Endodermal cell (in vitro differentiated cells): ENCODE measurements at regions not wholly inside any gene's neighbourhood (a gene's known extent, or its start where the extent isn't known, plus 50 kb on each side); places are given as distances from the start of the nearest gene placed in this dataset.

Experiments used
- DNase-seq: peaks from one replicate; pipeline ENCODE4 v3.0.0-alpha.2; 2017
- H3K27ac ChIP-seq: 2 replicates; pipeline ENCODE4 v1.5.1; 2013; ENCODE audit warnings: mild to moderate bottlenecking, low read depth, low read length, moderate library complexity
- H3K27me3 ChIP-seq: 2 replicates; pipeline ENCODE4 v1.6.1; 2013; ENCODE audit warnings: mild to moderate bottlenecking, low read length, moderate library complexity; ENCODE audit not compliant: insufficient read depth, control insufficient read depth, poor library complexity, severe bottlenecking
- H3K36me3 ChIP-seq: 2 replicates; pipeline ENCODE4 v1.7.0; 2013; ENCODE audit warnings: mild to moderate bottlenecking, low read length, moderate library complexity; ENCODE audit not compliant: control insufficient read depth, insufficient read depth
- H3K4me1 ChIP-seq: one replicate; pipeline ENCODE4 v1.7.0; 2013; ENCODE audit warnings: low read length; ENCODE audit not compliant: control insufficient read depth, insufficient read depth
- H3K4me3 ChIP-seq: 2 replicates; pipeline ENCODE4 v1.5.1; 2013; ENCODE audit warnings: mild to moderate bottlenecking, low read length, moderate library complexity
- H3K9ac ChIP-seq: 2 replicates; pipeline ENCODE4 v1.6.1; 2013; ENCODE audit warnings: mild to moderate bottlenecking, low read length, moderate library complexity; ENCODE audit not compliant: poor library complexity, severe bottlenecking; ENCODE audit errors: extremely low read depth
- H3K9me3 ChIP-seq: 2 replicates; pipeline ENCODE4 v1.6.1; 2013; ENCODE audit warnings: mild to moderate bottlenecking, low read length, moderate library complexity; ENCODE audit not compliant: control insufficient read depth
- H3K27ac Mint-ChIP-seq: 2 replicates; pipeline ENCODE4 v1.8.0; 2020; ENCODE audit warnings: mixed read lengths
- H3K27me3 Mint-ChIP-seq: 2 replicates; pipeline ENCODE4 v1.8.0; 2021; ENCODE audit warnings: mild to moderate bottlenecking, mixed read lengths; ENCODE audit not compliant: insufficient read depth
- H3K36me3 Mint-ChIP-seq: 2 replicates; pipeline ENCODE4 v1.8.0; 2020; ENCODE audit warnings: low read depth, mixed read lengths
- H3K4me1 Mint-ChIP-seq: 2 replicates; pipeline ENCODE4 v1.8.0; 2020; ENCODE audit warnings: mixed read lengths
- H3K4me3 Mint-ChIP-seq: 2 replicates; pipeline ENCODE4 v1.8.0; 2020; ENCODE audit warnings: mild to moderate bottlenecking, moderate library complexity, mixed read lengths
- H3K9me3 Mint-ChIP-seq: 2 replicates; pipeline ENCODE4 v1.8.0; 2020; ENCODE audit warnings: mild to moderate bottlenecking, mixed read lengths
- CTCF ChIP-seq: fragments of 200-600 bp; sonication (generic); conservative IDR thresholded peaks from 2 replicates; pipeline ENCODE4 v1.5.0; 2021; ENCODE audit warnings: antibody characterized with exemption, mild to moderate bottlenecking
- WGBS, 2 experiments: methylation state at CpG; one replicate each; pipeline versions ENCODE4 v1.1.5 to v1.1.7; 2013; ENCODE audit warnings: missing lambda C conversion rate in 2 of 2, mixed read lengths in 1 of 2; ENCODE audit not compliant: insufficient coverage in 1 of 2, insufficient read length in 1 of 2; 5-methylcytosine and 5-hydroxymethylcytosine counted together

GRCh38 chr12:107610021-107610859 lies 75.4 kb upstream of the PWP1 start:
- H3K4me1 Mint-ChIP-seq: peaks cover 23% of the 10 kb centered on the region
- WGBS, 2 experiments: 43 to 44% methylated on average over 9 to 19 of the region's 20 CpGs
- H3K9me3 Mint-ChIP-seq: no peaks in the 10 kb centered on the region
- no peak overlapping the region for H3K4me3 Mint-ChIP-seq
- Histone ChIP-seq H3K9ac (no peak overlapping the region), H3K36me3 (no peaks in the 10 kb centered on the region), H3K4me3 (no peak overlapping the region), H3K27ac (no peak overlapping the region), H3K9me3 (no peaks in the 10 kb centered on the region), H3K4me1 (no peaks in the 10 kb centered on the region), H3K27me3 (peaks cover 6% of the 10 kb centered on the region)
- no peaks in the 10 kb centered on the region for H3K36me3 Mint-ChIP-seq
- H3K27ac Mint-ChIP-seq: no peak overlapping the region
- TF ChIP-seq CTCF: peak; percentile 90
- H3K27me3 Mint-ChIP-seq: peaks cover 4% of the 10 kb centered on the region
- DNase-seq: peak; percentile 91

GRCh38 chr12:107612508-107612907 lies 73.1 kb upstream of the PWP1 start:
- H3K36me3 Mint-ChIP-seq: no peaks in the 10 kb centered on the region
- no peak overlapping the region for H3K4me3 Mint-ChIP-seq
- DNase-seq: no peak
- peaks cover 4% of the 10 kb centered on the region for H3K27me3 Mint-ChIP-seq
- no peak overlapping the region for H3K27ac Mint-ChIP-seq
- H3K4me1 Mint-ChIP-seq: peaks cover 16% of the 10 kb centered on the region
- Histone ChIP-seq H3K4me1 (no peaks in the 10 kb centered on the region), H3K27me3 (peaks cover 6% of the 10 kb centered on the region), H3K9me3 (no peaks in the 10 kb centered on the region), H3K9ac (no peak overlapping the region), H3K27ac (no peak overlapping the region), H3K4me3 (no peak overlapping the region), H3K36me3 (no peaks in the 10 kb centered on the region)
- WGBS, 2 experiments: 87 to 91% methylated on average over 19 of the region's 19 CpGs
- no peaks in the 10 kb centered on the region for H3K9me3 Mint-ChIP-seq
- TF ChIP-seq CTCF: no peak

- TF ChIP-seq CTCF: no peak
- 97 to 98% methylated on average over 5 to 6 of the region's 6 CpGs for WGBS, 2 experiments
- Mint-ChIP-seq H3K36me3 (no peaks in the 10 kb centered on the region), H3K9me3 (no peaks in the 10 kb centered on the region), H3K27ac (no peak overlapping the region), H3K4me3 (no peak overlapping the region), H3K4me1 (peaks cover 7% of the 10 kb centered on the region), H3K27me3 (no peaks in the 10 kb centered on the region)
- no peaks in the 10 kb centered on the region for H3K9me3 ChIP-seq
- peaks cover 10% of the 10 kb centered on the region for H3K27me3 ChIP-seq
- H3K9ac ChIP-seq: no peak overlapping the region
- DNase-seq: no peak
- no peaks in the 10 kb centered on the region for H3K36me3 ChIP-seq
- H3K27ac ChIP-seq: no peak overlapping the region
- H3K4me3 ChIP-seq: no peak overlapping the region
- no peaks in the 10 kb centered on the region for H3K4me1 ChIP-seq
These were observed 68.7 kb upstream of the PWP1 start for GRCh38 chr12:107616941-107617340.
